ENCODE measurements at regions not wholly inside any gene's neighbourhood (a gene's known extent, or its start where the extent isn't known, plus 50 kb on each side); places are given as distances from the start of the nearest gene placed in this dataset.

DNA sequence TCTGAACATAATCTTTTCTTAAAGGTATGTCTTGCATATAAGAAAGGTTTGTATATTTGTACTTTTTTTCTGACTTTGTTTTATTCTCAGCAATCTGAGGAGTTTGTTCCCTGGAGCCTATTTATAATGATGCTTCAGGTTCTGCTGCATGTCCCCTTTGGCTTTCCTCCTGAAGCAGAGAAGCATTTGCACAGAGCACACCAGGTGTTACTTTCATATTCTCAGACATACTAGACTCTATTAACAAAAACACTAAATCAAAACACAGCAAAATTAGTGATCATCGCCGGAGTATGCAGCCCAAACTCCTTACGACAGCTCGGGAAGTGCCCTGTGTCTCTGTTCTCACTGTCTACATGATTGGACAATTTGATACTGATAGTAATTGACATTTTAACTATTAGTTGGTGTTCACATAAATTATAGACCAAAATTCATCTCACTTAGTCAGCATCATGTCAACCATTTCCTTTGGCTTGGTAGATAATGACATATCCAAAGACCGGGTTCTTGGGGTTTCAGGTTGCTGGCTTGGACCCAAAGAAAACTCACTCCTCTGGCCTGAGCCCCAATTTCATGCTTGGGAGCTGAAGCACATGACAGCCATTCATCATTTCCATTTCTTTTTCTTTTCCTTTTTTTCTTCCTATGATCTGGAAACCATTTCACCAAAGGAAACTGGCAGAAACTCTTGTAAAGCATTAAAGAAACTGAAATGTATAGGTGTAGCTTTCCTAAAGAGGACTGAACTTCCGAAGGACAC lies 400.1 kb upstream of the NRP1 start:
- TF ChIP-seq, protein P1, sequence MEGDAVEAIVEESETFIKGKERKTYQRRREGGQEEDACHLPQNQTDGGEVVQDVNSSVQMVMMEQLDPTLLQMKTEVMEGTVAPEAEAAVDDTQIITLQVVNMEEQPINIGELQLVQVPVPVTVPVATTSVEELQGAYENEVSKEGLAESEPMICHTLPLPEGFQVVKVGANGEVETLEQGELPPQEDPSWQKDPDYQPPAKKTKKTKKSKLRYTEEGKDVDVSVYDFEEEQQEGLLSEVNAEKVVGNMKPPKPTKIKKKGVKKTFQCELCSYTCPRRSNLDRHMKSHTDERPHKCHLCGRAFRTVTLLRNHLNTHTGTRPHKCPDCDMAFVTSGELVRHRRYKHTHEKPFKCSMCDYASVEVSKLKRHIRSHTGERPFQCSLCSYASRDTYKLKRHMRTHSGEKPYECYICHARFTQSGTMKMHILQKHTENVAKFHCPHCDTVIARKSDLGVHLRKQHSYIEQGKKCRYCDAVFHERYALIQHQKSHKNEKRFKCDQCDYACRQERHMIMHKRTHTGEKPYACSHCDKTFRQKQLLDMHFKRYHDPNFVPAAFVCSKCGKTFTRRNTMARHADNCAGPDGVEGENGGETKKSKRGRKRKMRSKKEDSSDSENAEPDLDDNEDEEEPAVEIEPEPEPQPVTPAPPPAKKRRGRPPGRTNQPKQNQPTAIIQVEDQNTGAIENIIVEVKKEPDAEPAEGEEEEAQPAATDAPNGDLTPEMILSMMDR (IDR thresholded peaks at IDR 0.05), result no peak
- no peak for TF ChIP-seq POLR2A (IDR thresholded peaks at IDR 0.05)

Measured in right lobe of liver (tissue), 4 donors.